ENCODE measurements at regions not wholly inside any gene's neighbourhood (a gene's known extent, or its start where the extent isn't known, plus 50 kb on each side); places are given as distances from the start of the nearest gene placed in this dataset.
"Not testable (repeated sequence)": the region's sequence is repeated elsewhere in the genome, so short reads cannot be mapped to it uniquely, and the experiment has no call there.

GRCh38 chr6:169976301-169977081 lies 225.1 kb downstream of the ERMARD start:
- FAIRE-seq (no peak), DNase-seq (ENCODE audit: insufficient read length, low spot score) (no peak)
- TF ChIP-seq, protein P1, sequence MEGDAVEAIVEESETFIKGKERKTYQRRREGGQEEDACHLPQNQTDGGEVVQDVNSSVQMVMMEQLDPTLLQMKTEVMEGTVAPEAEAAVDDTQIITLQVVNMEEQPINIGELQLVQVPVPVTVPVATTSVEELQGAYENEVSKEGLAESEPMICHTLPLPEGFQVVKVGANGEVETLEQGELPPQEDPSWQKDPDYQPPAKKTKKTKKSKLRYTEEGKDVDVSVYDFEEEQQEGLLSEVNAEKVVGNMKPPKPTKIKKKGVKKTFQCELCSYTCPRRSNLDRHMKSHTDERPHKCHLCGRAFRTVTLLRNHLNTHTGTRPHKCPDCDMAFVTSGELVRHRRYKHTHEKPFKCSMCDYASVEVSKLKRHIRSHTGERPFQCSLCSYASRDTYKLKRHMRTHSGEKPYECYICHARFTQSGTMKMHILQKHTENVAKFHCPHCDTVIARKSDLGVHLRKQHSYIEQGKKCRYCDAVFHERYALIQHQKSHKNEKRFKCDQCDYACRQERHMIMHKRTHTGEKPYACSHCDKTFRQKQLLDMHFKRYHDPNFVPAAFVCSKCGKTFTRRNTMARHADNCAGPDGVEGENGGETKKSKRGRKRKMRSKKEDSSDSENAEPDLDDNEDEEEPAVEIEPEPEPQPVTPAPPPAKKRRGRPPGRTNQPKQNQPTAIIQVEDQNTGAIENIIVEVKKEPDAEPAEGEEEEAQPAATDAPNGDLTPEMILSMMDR (IDR thresholded peaks at IDR 0.05; ENCODE audit: insufficient read depth, missing control alignments) = no peak

- TF ChIP-seq, protein P1 (IDR thresholded peaks at IDR 0.05; ENCODE audit: insufficient read depth, missing control alignments) = no peak
- no peak for DNase-seq (ENCODE audit: insufficient read length, low spot score)
- FAIRE-seq = no peak
These were observed 224.3 kb downstream of the ERMARD start for GRCh38 chr6:169975701-169976100.

DNA sequence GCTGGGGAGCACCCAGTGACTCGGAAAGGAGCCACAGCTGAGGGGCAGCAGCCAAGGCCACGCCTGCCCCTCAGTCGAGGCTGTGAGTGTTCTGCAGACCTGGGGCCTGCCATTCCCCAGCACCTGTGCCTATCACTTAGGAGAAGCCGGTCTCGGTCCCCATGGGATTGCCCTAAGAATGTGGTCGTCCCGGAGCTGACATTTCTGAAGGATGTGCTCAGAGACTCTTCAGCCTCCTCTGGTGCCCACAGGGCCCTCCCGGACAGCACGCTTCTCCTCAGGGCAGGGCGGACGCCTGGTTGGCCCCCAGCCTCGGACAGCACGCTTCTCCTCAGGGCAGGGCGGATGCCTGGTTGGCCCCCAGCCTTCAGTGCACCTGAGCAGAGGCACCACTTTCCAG lies 223.9 kb downstream of the ERMARD start:
- no peak for DNase-seq (ENCODE audit: insufficient read length, low spot score)
- no peak for FAIRE-seq
- TF ChIP-seq, protein P1 (IDR thresholded peaks at IDR 0.05; ENCODE audit: insufficient read depth, missing control alignments) = no peak

DNA sequence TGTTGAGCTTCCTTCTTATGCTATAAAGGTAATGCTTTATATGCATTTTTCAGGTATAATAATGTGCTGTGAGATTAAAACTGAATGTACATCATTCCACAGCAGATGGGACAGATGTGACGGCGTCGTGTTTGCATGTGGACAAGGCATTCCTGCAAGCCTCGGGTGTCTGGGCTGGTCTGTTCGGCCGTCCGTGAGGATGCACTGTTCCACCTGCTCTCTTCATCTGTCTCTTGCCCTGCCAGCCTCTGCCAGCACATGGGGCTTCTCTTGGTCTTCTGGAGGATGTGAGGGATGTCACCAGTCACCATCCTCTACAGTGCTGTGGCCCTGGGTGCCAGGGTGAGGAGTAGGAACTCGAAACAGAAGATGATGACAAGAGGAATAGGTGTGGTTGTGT lies 223.2 kb downstream of the ERMARD start:
- FAIRE-seq (no peak), DNase-seq (ENCODE audit: insufficient read length, low spot score) (no peak)
- TF ChIP-seq, protein P1 (IDR thresholded peaks at IDR 0.05; ENCODE audit: insufficient read depth, missing control alignments) = no peak

- FAIRE-seq; DNase-seq (ENCODE audit: insufficient read length, low spot score): not testable (repeated sequence)
These were observed 222.4 kb downstream of the ERMARD start for GRCh38 chr6:169973588-169974467.

GRCh38 chr6:169972736-169973135 lies 221.3 kb downstream of the ERMARD start:
- TF ChIP-seq, protein P1 (IDR thresholded peaks at IDR 0.05; ENCODE audit: insufficient read depth, missing control alignments) = no peak
- DNase-seq (ENCODE audit: insufficient read length, low spot score) = no peak
- FAIRE-seq = no peak

DNA sequence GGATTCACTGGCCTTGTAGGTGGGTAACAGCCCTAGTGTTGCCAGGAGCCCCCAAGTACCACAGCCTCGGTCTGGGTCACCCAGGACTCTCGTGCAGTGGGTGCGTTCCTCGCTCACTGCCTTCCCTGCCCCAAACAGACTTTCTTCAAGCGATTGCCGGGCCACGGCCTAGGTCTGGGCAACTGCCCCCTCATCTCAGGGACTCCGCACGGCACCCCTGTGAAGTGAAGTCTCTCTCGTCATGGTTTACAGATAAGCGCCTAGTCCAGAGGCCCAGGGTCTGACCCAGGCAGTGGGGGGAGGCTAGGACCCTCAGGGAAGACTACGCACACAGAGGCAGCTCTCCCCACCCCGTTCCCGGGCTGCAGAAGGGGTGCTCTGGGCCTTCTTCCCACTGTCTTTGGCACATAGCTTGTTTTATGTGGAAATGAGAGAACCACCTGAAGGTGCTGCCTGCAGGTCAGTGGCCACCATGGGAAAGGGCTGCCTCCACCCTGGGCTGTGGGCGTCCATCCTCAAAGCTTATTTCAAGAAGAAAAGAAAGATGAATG lies 220.8 kb downstream of the ERMARD start:
- no peak for DNase-seq (ENCODE audit: insufficient read length, low spot score)
- FAIRE-seq = no peak
- TF ChIP-seq, protein P1 (IDR thresholded peaks at IDR 0.05; ENCODE audit: insufficient read depth, missing control alignments) = no peak
